NCI-H2081 (cell line): ENCODE measurements at regions not wholly inside any gene's neighbourhood (a gene's known extent, or its start where the extent isn't known, plus 50 kb on each side); places are given as distances from the start of the nearest gene placed in this dataset.

Experiments used
- DNase-seq, 2 experiments: peaks; one replicate each; lab custom pipeline; 2025; lab: John Stamatoyannopoulos, UW

- no peak for DNase-seq
Observed at GRCh38 chr16:7014756-7015155, 317.9 kb upstream of the RBFOX1 start.

- DNase-seq, result no peak
Observed at GRCh38 chr16:7013990-7014389, 318.7 kb upstream of the RBFOX1 start.

- no peak for DNase-seq
Observed at GRCh38 chr16:7004266-7004665, 328.4 kb upstream of the RBFOX1 start.

- peak in 1 of 2 experiments; percentile 22 for DNase-seq
Observed at GRCh38 chr16:6993544-6993943, 339.1 kb upstream of the RBFOX1 start.

GRCh38 chr16:6988846-6989245 is 343.8 kb upstream of the RBFOX1 start:
- no peak for DNase-seq

- no peak for DNase-seq
Observed at GRCh38 chr16:6977916-6978315, 354.7 kb upstream of the RBFOX1 start.

GRCh38 chr16:6977291-6977690 is 355.4 kb upstream of the RBFOX1 start:
- no peak for DNase-seq

GRCh38 chr16:6976716-6977115 is 355.9 kb upstream of the RBFOX1 start:
- no peak for DNase-seq

GRCh38 chr16:6970171-6970857 is 362.3 kb upstream of the RBFOX1 start:
- no peak for DNase-seq

- no peak for DNase-seq
Observed at GRCh38 chr16:6969594-6969993, 363.1 kb upstream of the RBFOX1 start.

GRCh38 chr16:6967796-6968320 is 364.8 kb upstream of the RBFOX1 start:
- DNase-seq, result no peak

- no peak for DNase-seq
Observed at GRCh38 chr16:6966925-6967324, 365.7 kb upstream of the RBFOX1 start.

GRCh38 chr16:6964679-6965078 is 368.0 kb upstream of the RBFOX1 start:
- DNase-seq, result no peak

- DNase-seq, result no peak
Observed at GRCh38 chr16:6961704-6962103, 370.9 kb upstream of the RBFOX1 start.

GRCh38 chr16:6958184-6958583 is 374.5 kb upstream of the RBFOX1 start:
- DNase-seq, result no peak

GRCh38 chr16:6957681-6958080 is 375.0 kb upstream of the RBFOX1 start:
- DNase-seq, result no peak

GRCh38 chr16:6956511-6956910 is 376.1 kb upstream of the RBFOX1 start:
- no peak for DNase-seq

- DNase-seq, result no peak
Observed at GRCh38 chr16:6955303-6955702, 377.3 kb upstream of the RBFOX1 start.

GRCh38 chr16:6949240-6949639 is 383.4 kb upstream of the RBFOX1 start:
- no peak for DNase-seq

- no peak for DNase-seq
Observed at GRCh38 chr16:6947291-6947690, 385.4 kb upstream of the RBFOX1 start.

- DNase-seq, result no peak
Observed at GRCh38 chr16:6946802-6947201, 385.8 kb upstream of the RBFOX1 start.

GRCh38 chr16:6946106-6946505 is 386.5 kb upstream of the RBFOX1 start:
- DNase-seq, result no peak

- no peak for DNase-seq
Observed at GRCh38 chr16:6940968-6941367, 391.7 kb upstream of the RBFOX1 start.

- no peak for DNase-seq
Observed at GRCh38 chr16:6937641-6938040, 395.0 kb upstream of the RBFOX1 start.
